B cell (primary cell): ENCODE measurements at regions not wholly inside any gene's neighbourhood (a gene's known extent, or its start where the extent isn't known, plus 50 kb on each side); places are given as distances from the start of the nearest gene placed in this dataset.

Experiments used
- ATAC-seq: fragments of 200-7000 bp; cut with Tn5 transposase; one replicate; pipeline ENCODE4 v1.10.0; 2021; ENCODE audit warnings: low read depth, mild to moderate bottlenecking, moderate number of reproducible peaks, moderate library complexity
- CTCF ChIA-PET: fragments of 350-600 bp; sonication (Branson Sonifier 250); formaldehyde crosslinking; loops from one replicate; lab custom pipeline; 2021; ENCODE audit warnings: antibody characterized with exemption, inconsistent platforms; lab: Charles Lee
- POLR2A ChIA-PET: fragments of 350-600 bp; sonication (Branson Sonifier 250); formaldehyde crosslinking; loops from one replicate; lab custom pipeline; 2021; ENCODE audit warnings: antibody characterized with exemption; lab: Charles Lee
- DNase-seq: peaks from one replicate; pipeline ENCODE4 v3.0.0; 2013
- H2AFZ ChIP-seq: 2 replicates; pipeline ENCODE4 v1.6.1; 2012; ENCODE audit warnings: mild to moderate bottlenecking, low read depth, low read length; ENCODE audit not compliant: insufficient read depth, poor library complexity, severe bottlenecking
- H3K27ac ChIP-seq, 2 donors: 1 replicate in 1 of 2; 2 replicates in 1 of 2; pipeline ENCODE4 v1.5.1; 2012 to 2013; ENCODE audit warnings: low read length in 2 of 2, mild to moderate bottlenecking in 2 of 2, moderate library complexity in 1 of 2
- H3K27me3 ChIP-seq, 4 experiments: fragments of 200-600 bp in 1 of 4; sonication (generic) in 1 of 4; replicated peaks in 1 of 4; 1 replicate in 2 of 4; 2 replicates in 2 of 4; pipeline versions ENCODE4 v1.6.1 to v1.7.0; 2013 to 2016; ENCODE audit warnings: low read length in 3 of 4, mild to moderate bottlenecking in 2 of 4, mixed read lengths in 1 of 4, moderate library complexity in 1 of 4; ENCODE audit not compliant: insufficient read depth in 4 of 4, control insufficient read depth in 3 of 4; ENCODE audit errors: control extremely low read depth in 1 of 4
- H3K36me3 ChIP-seq, 2 experiments: replicated peaks in 1 of 2; 1 replicate in 1 of 2; 2 replicates in 1 of 2; pipeline versions ENCODE4 v1.6.1 to v1.7.1; 2013; ENCODE audit warnings: low read length in 1 of 2; ENCODE audit not compliant: insufficient read depth in 2 of 2, control insufficient read depth in 1 of 2; ENCODE audit errors: control extremely low read depth in 1 of 2, extremely low read depth in 1 of 2
- H3K4me1 ChIP-seq, 2 donors: fragments of 200-600 bp in 1 of 2; sonication (generic) in 1 of 2; 1 replicate in 1 of 2; 2 replicates in 1 of 2; pipeline versions ENCODE4 v1.5.1 to v1.6.1; 2013 to 2017; ENCODE audit warnings: low read length in 2 of 2; ENCODE audit not compliant: control insufficient read depth in 2 of 2, insufficient read depth in 2 of 2
- H3K4me2 ChIP-seq: replicated peaks from 2 replicates; pipeline ENCODE3; 2012; ENCODE audit warnings: mild to moderate bottlenecking, low read depth, low read length; ENCODE audit not compliant: poor library complexity, severe bottlenecking
- H3K4me3 ChIP-seq, 5 experiments: fragments of 200-600 bp in 1 of 5; sonication (generic) in 1 of 5; 1 replicate in 3 of 5; 2 replicates in 2 of 5; pipeline versions ENCODE4 v1.5.1 to v1.7.0; 2011 to 2016; ENCODE audit warnings: low read length in 4 of 5, mild to moderate bottlenecking in 4 of 5, low read depth in 2 of 5, control low read depth in 1 of 5, moderate library complexity in 1 of 5; ENCODE audit not compliant: insufficient read depth in 1 of 5; ENCODE audit errors: control extremely low read depth in 1 of 5, extremely low read depth in 1 of 5
- H3K79me2 ChIP-seq: fragments of 200-600 bp; sonication (generic); one replicate; pipeline ENCODE4 v1.6.0; 2016; ENCODE audit warnings: low read length; ENCODE audit not compliant: control insufficient read depth, insufficient read depth
- H3K9ac ChIP-seq: fragments of 200-600 bp; sonication (generic); 2 replicates; pipeline ENCODE4 v1.6.1; 2017; ENCODE audit warnings: mild to moderate bottlenecking, low read length, moderate library complexity
- H3K9me3 ChIP-seq, 3 donors: one replicate each; pipeline versions ENCODE4 v1.6.1 to v1.7.1; 2013; ENCODE audit warnings: low read length in 2 of 3; ENCODE audit not compliant: control insufficient read depth in 2 of 3, insufficient read depth in 1 of 3; ENCODE audit errors: control extremely low read depth in 1 of 3
- H4K20me1 ChIP-seq: 2 replicates; pipeline ENCODE4 v1.6.0; 2012; ENCODE audit warnings: mild to moderate bottlenecking, low read length; ENCODE audit not compliant: insufficient read depth, control insufficient read depth, poor library complexity, severe bottlenecking
- H3K27ac Mint-ChIP-seq: one replicate; pipeline ENCODE4 v1.8.0; 2021; ENCODE audit warnings: mixed read lengths
- H3K27me3 Mint-ChIP-seq: one replicate; pipeline ENCODE4 v1.8.0; 2021; ENCODE audit warnings: mixed read lengths
- H3K4me1 Mint-ChIP-seq: one replicate; pipeline ENCODE4 v1.8.0; 2021; ENCODE audit warnings: mixed read lengths
- H3K4me3 Mint-ChIP-seq: one replicate; pipeline ENCODE4 v1.8.0; 2021; ENCODE audit warnings: mixed read lengths
- H3K9me3 Mint-ChIP-seq: one replicate; pipeline ENCODE4 v1.8.0; 2022; ENCODE audit warnings: mixed read lengths; ENCODE audit not compliant: insufficient read depth
- CTCF ChIP-seq: fragments of 200-600 bp; IDR thresholded peaks from one replicate; pipeline ENCODE4 v1.8.0; 2022; ENCODE audit warnings: antibody characterized with exemption, mild to moderate bottlenecking
- EZH2 ChIP-seq: IDR thresholded peaks from 2 replicates; pipeline ENCODE4 v1.6.1; 2012; ENCODE audit warnings: borderline replicate concordance, low read depth, mild to moderate bottlenecking, moderate library complexity, low read length; ENCODE audit not compliant: insufficient read depth, poor library complexity, severe bottlenecking
- WGBS: methylation state at CpG from one replicate; pipeline ENCODE4 v1.1.5; 2013; ENCODE audit warnings: missing lambda C conversion rate; ENCODE audit not compliant: insufficient coverage; 5-methylcytosine and 5-hydroxymethylcytosine counted together
- intact Hi-C: fragments of 100-400 bp; cut with micrococcal nuclease; formaldehyde crosslinking; loops from one replicate; pipeline ENCODE4 v1.10.0; 2022

- H3K4me3 Mint-ChIP-seq = no peak overlapping the region
- peaks cover 3% of the 10 kb centered on the region for H3K27me3 Mint-ChIP-seq
- 91% methylated on average over 2 of the region's 2 CpGs for WGBS
- H3K9me3 Mint-ChIP-seq = no peaks in the 10 kb centered on the region
- H3K36me3 ChIP-seq = no peaks in the 10 kb centered on the region
- H3K27me3 ChIP-seq = no peaks in the 10 kb centered on the region
- H3K79me2 ChIP-seq = no peaks in the 10 kb centered on the region
- H2AFZ ChIP-seq = no peak overlapping the region
- no peak for ATAC-seq
- no peak overlapping the region for H3K4me2 ChIP-seq
- H3K9me3 ChIP-seq = peaks cover 0 to 6% (median 0%) of the 10 kb centered on the region in 3 donors
- POLR2A ChIA-PET = no interaction called here
- CTCF ChIA-PET = no interaction called here
- TF ChIP-seq CTCF (no peak), EZH2 (no peak)
- H4K20me1 ChIP-seq = no peaks in the 10 kb centered on the region
- H3K4me1 Mint-ChIP-seq = no peaks in the 10 kb centered on the region
- no peak overlapping the region for H3K27ac ChIP-seq
- DNase-seq = no peak
- no peak overlapping the region for H3K27ac Mint-ChIP-seq
- H3K4me1 ChIP-seq = no peaks in the 10 kb centered on the region
- H3K4me3 ChIP-seq = no peak overlapping the region
- no peak overlapping the region for H3K9ac ChIP-seq
- intact Hi-C loops = no loop called here
These were observed 193.1 kb upstream of the DCBLD2 start for GRCh38 chr3:99094606-99095005.

- TF ChIP-seq CTCF = no peak
- TF ChIP-seq EZH2 = no peak
- intact Hi-C loops = no loop called here
- H3K9ac ChIP-seq = no peak overlapping the region
- H4K20me1 ChIP-seq = no peaks in the 10 kb centered on the region
- H3K4me1 ChIP-seq = no peaks in the 10 kb centered on the region
- no peaks in the 10 kb centered on the region for H3K36me3 ChIP-seq
- H3K4me3 ChIP-seq = no peak overlapping the region
- Mint-ChIP-seq H3K27me3 (peaks cover 3% of the 10 kb centered on the region), H3K4me1 (no peaks in the 10 kb centered on the region), H3K4me3 (no peak overlapping the region), H3K9me3 (no peaks in the 10 kb centered on the region), H3K27ac (no peak overlapping the region)
- H3K27ac ChIP-seq = no peak overlapping the region
- no peaks in the 10 kb centered on the region for H3K27me3 ChIP-seq
- no peaks in the 10 kb centered on the region for H3K79me2 ChIP-seq
- ChIA-PET POLR2A (no interaction called here), CTCF (no interaction called here)
- no peak for DNase-seq
- no peaks in the 10 kb centered on the region for H3K9me3 ChIP-seq
- no peak for ATAC-seq
- H3K4me2 ChIP-seq = no peak overlapping the region
- no peak overlapping the region for H2AFZ ChIP-seq
- no CpG with 5 or more reads among the region's 2 CpGs for WGBS
These were observed 185.8 kb upstream of the DCBLD2 start for GRCh38 chr3:99087277-99087676.
